ENCODE measurements at regions not wholly inside any gene's neighbourhood (a gene's known extent, or its start where the extent isn't known, plus 50 kb on each side); places are given as distances from the start of the nearest gene placed in this dataset.

DNA sequence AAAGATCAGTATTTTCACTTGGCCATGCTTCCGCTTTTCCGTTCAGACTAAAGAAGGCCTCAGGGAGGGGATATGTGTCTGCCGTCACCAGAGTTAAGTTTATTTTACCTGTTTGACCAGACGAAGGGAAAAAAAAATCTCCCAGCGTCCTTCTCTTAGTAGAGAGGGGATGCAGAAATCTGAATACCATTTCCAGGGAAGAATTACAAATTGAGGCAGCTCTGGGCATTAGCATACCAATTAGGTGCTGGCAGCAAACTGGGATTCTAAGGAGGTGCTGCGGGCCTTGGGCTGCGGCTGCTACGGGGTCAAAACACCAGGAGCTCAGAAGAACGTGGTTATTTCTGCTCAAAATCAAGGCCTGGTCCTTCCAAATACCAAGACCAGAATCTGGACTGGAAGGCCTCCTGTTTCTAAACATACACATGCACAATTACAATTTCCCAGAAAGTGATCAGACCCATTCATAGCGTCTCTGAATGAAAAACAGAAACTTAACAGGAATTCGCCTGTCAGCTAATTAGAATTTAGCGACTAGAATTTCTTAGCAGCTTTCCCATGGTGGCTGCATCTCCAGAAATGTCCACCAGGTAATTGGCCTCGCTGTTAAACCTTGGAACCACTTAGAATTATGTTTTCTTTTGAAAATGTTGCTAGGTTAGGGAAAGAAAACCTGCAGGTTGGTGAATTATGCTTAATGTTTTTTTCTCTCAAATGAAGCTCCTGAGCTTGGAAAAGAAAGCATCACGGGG, 617.0 kb downstream of the VRK1 start:
- H3K27ac ChIP-seq (ENCODE audit: low read depth in 1 of 2, low read length in 1 of 2): no peak overlapping the region
- DNase-seq (no peak), ATAC-seq (ENCODE audit: insufficient read depth, low FRiP score) (no peak)
- 68 to 72% methylated on average over 14 of the region's 14 CpGs for WGBS, 2 donors
- TF ChIP-seq, protein P1, sequence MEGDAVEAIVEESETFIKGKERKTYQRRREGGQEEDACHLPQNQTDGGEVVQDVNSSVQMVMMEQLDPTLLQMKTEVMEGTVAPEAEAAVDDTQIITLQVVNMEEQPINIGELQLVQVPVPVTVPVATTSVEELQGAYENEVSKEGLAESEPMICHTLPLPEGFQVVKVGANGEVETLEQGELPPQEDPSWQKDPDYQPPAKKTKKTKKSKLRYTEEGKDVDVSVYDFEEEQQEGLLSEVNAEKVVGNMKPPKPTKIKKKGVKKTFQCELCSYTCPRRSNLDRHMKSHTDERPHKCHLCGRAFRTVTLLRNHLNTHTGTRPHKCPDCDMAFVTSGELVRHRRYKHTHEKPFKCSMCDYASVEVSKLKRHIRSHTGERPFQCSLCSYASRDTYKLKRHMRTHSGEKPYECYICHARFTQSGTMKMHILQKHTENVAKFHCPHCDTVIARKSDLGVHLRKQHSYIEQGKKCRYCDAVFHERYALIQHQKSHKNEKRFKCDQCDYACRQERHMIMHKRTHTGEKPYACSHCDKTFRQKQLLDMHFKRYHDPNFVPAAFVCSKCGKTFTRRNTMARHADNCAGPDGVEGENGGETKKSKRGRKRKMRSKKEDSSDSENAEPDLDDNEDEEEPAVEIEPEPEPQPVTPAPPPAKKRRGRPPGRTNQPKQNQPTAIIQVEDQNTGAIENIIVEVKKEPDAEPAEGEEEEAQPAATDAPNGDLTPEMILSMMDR (IDR thresholded peaks at IDR 0.05; ENCODE audit: control extremely low read depth, extremely low read depth): no peak
- H3K9me3 ChIP-seq (ENCODE audit: control insufficient read depth in 4 of 4, insufficient read depth in 3 of 4, low read length in 3 of 4): no peaks in the 10 kb centered on the region
- H3K27me3 ChIP-seq (ENCODE audit: control insufficient read depth in 3 of 3, insufficient read depth in 3 of 3, low read length in 2 of 3): peaks cover 0 to 72% (median 64%) of the 10 kb centered on the region in 3 donors
- no peak overlapping the region for H3K9ac ChIP-seq (ENCODE audit: insufficient read depth in 1 of 2, low read length in 2 of 2)
- H3K4me3 ChIP-seq: no peak overlapping the region
- peaks cover 0 to 21% (median 1%) of the 10 kb centered on the region in 5 donors for H3K4me1 ChIP-seq (ENCODE audit: control insufficient read depth in 5 of 5, insufficient read depth in 5 of 5, low read length in 5 of 5)
- H3K36me3 ChIP-seq (ENCODE audit: control insufficient read depth in 4 of 4, insufficient read depth in 4 of 4, low read length in 4 of 4): no peaks in the 10 kb centered on the region

DNA sequence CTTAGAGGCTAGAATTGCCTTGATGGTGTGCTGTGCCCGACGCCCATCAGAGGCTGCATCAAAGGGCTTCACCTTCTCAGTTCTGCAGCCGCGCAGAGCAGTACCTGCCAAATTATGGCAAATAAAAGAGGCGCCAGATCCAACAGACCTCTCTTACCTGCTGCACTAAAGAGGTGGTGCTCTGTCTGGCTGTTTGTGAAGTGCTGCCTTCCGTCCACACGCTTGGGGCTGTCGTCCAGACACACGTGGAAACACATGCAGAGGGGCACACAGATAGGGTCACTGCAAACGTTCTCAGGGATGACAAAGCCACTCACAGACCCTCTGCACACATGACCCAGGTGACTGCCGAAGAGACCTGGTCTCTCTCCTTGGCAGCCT, 617.5 kb downstream of the VRK1 start:
- no peak for ATAC-seq (ENCODE audit: insufficient read depth, low FRiP score)
- Histone ChIP-seq H3K4me1 (ENCODE audit: control insufficient read depth in 5 of 5, insufficient read depth in 5 of 5, low read length in 5 of 5) (peaks cover 0 to 21% (median 1%) of the 10 kb centered on the region in 5 donors), H3K27me3 (ENCODE audit: control insufficient read depth in 3 of 3, insufficient read depth in 3 of 3, low read length in 2 of 3) (peaks cover 0 to 68% (median 58%) of the 10 kb centered on the region in 3 donors), H3K9ac (ENCODE audit: insufficient read depth in 1 of 2, low read length in 2 of 2) (no peak overlapping the region), H3K36me3 (ENCODE audit: control insufficient read depth in 4 of 4, insufficient read depth in 4 of 4, low read length in 4 of 4) (no peaks in the 10 kb centered on the region), H3K4me3 (no peak overlapping the region), H3K27ac (ENCODE audit: low read depth in 1 of 2, low read length in 1 of 2) (no peak overlapping the region), H3K9me3 (ENCODE audit: control insufficient read depth in 4 of 4, insufficient read depth in 3 of 4, low read length in 3 of 4) (no peaks in the 10 kb centered on the region)
- TF ChIP-seq, protein P1 (IDR thresholded peaks at IDR 0.05; ENCODE audit: control extremely low read depth, extremely low read depth): no peak
- 61 to 84% methylated on average over 11 of the region's 11 CpGs for WGBS, 2 donors
- DNase-seq: no peak

DNA sequence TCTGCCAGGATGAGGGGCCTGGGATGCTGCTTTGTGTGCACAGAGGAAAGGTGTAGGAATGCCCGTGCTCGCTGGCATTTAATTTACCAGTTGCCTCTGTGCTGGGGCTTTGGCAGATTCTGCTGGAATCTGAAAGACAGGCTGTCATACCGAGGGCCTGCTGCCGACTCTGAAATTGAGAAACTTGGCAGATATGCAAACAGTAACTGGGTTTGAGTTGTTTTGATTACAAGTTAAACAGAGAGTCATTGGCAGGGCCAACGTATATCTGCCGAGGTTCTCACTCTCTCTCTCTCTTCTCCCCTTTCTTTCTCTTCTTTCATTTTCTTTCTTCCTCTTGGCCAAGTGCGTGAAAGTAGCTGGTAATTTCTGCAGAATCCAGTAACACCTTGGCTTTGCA, 618.7 kb downstream of the VRK1 start:
- DNase-seq: peak in 2 of 3 donors; percentile 42 to 59
- no peak overlapping the region for H3K4me3 ChIP-seq
- no peak overlapping the region for H3K27ac ChIP-seq (ENCODE audit: low read depth in 1 of 2, low read length in 1 of 2)
- H3K9me3 ChIP-seq (ENCODE audit: control insufficient read depth in 4 of 4, insufficient read depth in 3 of 4, low read length in 3 of 4): no peaks in the 10 kb centered on the region
- ATAC-seq (ENCODE audit: insufficient read depth, low FRiP score): no peak
- TF ChIP-seq, protein P1 (IDR thresholded peaks at IDR 0.05; ENCODE audit: control extremely low read depth, extremely low read depth): no peak
- no peak overlapping the region for H3K9ac ChIP-seq (ENCODE audit: insufficient read depth in 1 of 2, low read length in 2 of 2)
- WGBS, 2 donors: 50 to 60% methylated on average over 7 of the region's 7 CpGs
- H3K36me3 ChIP-seq (ENCODE audit: control insufficient read depth in 4 of 4, insufficient read depth in 4 of 4, low read length in 4 of 4): no peaks in the 10 kb centered on the region
- peaks cover 0 to 21% (median 0%) of the 10 kb centered on the region in 5 donors for H3K4me1 ChIP-seq (ENCODE audit: control insufficient read depth in 5 of 5, insufficient read depth in 5 of 5, low read length in 5 of 5)
- peaks cover 0 to 56% (median 46%) of the 10 kb centered on the region in 3 donors for H3K27me3 ChIP-seq (ENCODE audit: control insufficient read depth in 3 of 3, insufficient read depth in 3 of 3, low read length in 2 of 3)

All from lung (tissue), 11 donors.